ENCODE measurements at regions not wholly inside any gene's neighbourhood (a gene's known extent, or its start where the extent isn't known, plus 50 kb on each side); places are given as distances from the start of the nearest gene placed in this dataset.

GRCh38 chr6:165034271-165034741 is 275.1 kb downstream of the C6orf118 start:
- H4K5ac ChIP-seq (ENCODE audit: insufficient read length, low read depth, low read length), result no peak overlapping the region
- no peak for TF ChIP-seq CTCF (conservative IDR thresholded peaks at IDR 0.05)
- Mint-ChIP-seq H3K4me3 (no peak overlapping the region), H3K36me3 (ENCODE audit: insufficient read depth in 1 of 3, low read depth in 3 of 3) (peaks cover 2 to 28% (median 4%) of the 10 kb centered on the region in 3 experiments), H3K9me3 (peaks cover 32 to 47% of the 10 kb centered on the region in 2 experiments; a peak in 4 of 5 replicates), H3K4me1 (no peaks in the 10 kb centered on the region), H3K27ac (no peak overlapping the region), H3K27me3 (ENCODE audit: low read depth) (no peaks in the 10 kb centered on the region)
- no peak overlapping the region for H3T11ph ChIP-seq (ENCODE audit: low read length)
- no peak overlapping the region for H3K4ac ChIP-seq (ENCODE audit: low read depth, low read length)
- H2BK12ac ChIP-seq (ENCODE audit: insufficient read length, low read depth, low read length), result no peak overlapping the region
- WGBS (ENCODE audit: extremely low coverage, insufficient read length, low lambda C conversion rate), result no CpG with 5 or more reads among the region's 4 CpGs
- no peaks in the 10 kb centered on the region for H3K9me3 ChIP-seq (ENCODE audit: control insufficient read depth, low read depth, low read length)
- H3K56ac ChIP-seq (ENCODE audit: insufficient read length, low read depth, low read length), result no peak overlapping the region
- no peak overlapping the region for H3K14ac ChIP-seq (ENCODE audit: insufficient read depth, low read length)
- H3K27me3 ChIP-seq (ENCODE audit: insufficient read depth, low read length), result no peaks in the 10 kb centered on the region
- H2AK5ac ChIP-seq (ENCODE audit: insufficient read length, low read length), result no peak overlapping the region
- DNase-seq, result no peak
- no peak overlapping the region for H4K91ac ChIP-seq (ENCODE audit: insufficient read length, low read depth, low read length)
- H2BK15ac ChIP-seq (ENCODE audit: low read depth, low read length), result no peak overlapping the region
- H3K79me2 ChIP-seq (ENCODE audit: insufficient read depth, low read length), result no peaks in the 10 kb centered on the region
- H3K4me2 ChIP-seq (ENCODE audit: insufficient read depth, insufficient read length, low read length), result no peak overlapping the region
- H3K18ac ChIP-seq (ENCODE audit: insufficient read length, low read depth, low read length), result no peak overlapping the region
- no peaks in the 10 kb centered on the region for H3K23me2 ChIP-seq (ENCODE audit: insufficient read length, low read depth, low read length, poor library complexity, severe bottlenecking)
- no peaks in the 10 kb centered on the region for H4K20me1 ChIP-seq (ENCODE audit: control insufficient read depth, insufficient read depth, insufficient read length)
- no peaks in the 10 kb centered on the region for H3K4me1 ChIP-seq (ENCODE audit: insufficient read depth, low read length)
- H3K23ac ChIP-seq (ENCODE audit: insufficient read length, low read depth, low read length), result no peak overlapping the region
- no peak overlapping the region for H3K27ac ChIP-seq (ENCODE audit: insufficient read length, low read depth, low read length)
- H2BK20ac ChIP-seq (ENCODE audit: low read depth, low read length, poor library complexity, severe bottlenecking), result no peak overlapping the region
- H3K9ac ChIP-seq (ENCODE audit: extremely low read depth, insufficient read length, low read length), result no peak overlapping the region
- no peaks in the 10 kb centered on the region for H3K79me1 ChIP-seq (ENCODE audit: insufficient read depth, low read depth, low read length, poor library complexity, severe bottlenecking)
- H4K8ac ChIP-seq (replicated peaks; ENCODE audit: insufficient read length, low read depth, low read length), result no peak overlapping the region
- H2AFZ ChIP-seq (ENCODE audit: low read length), result no peak overlapping the region
- H2BK5ac ChIP-seq (ENCODE audit: insufficient read length, low read length), result no peak overlapping the region
- H2BK120ac ChIP-seq (ENCODE audit: low read depth, low read length, poor library complexity, severe bottlenecking), result no peak overlapping the region

All from H9 (cell line).